VCaP (cell line): ENCODE measurements at regions not wholly inside any gene's neighbourhood (a gene's known extent, or its start where the extent isn't known, plus 50 kb on each side); places are given as distances from the start of the nearest gene placed in this dataset.
"Not testable (repeated sequence)": the region's sequence is repeated elsewhere in the genome, so short reads cannot be mapped to it uniquely, and the experiment has no call there.

Experiments
- H3K27ac ChIP-seq: fragments of 450-650 bp; 2 replicates; pipeline ENCODE4 v1.5.1; 2017
- TF ChIP-seq, protein P1 (sequence below): fragments of 450-650 bp; conservative IDR thresholded peaks from 2 replicates; pipeline ENCODE4 v1.5.1; 2017; ENCODE audit warnings: mild to moderate bottlenecking, moderate library complexity

DNA sequence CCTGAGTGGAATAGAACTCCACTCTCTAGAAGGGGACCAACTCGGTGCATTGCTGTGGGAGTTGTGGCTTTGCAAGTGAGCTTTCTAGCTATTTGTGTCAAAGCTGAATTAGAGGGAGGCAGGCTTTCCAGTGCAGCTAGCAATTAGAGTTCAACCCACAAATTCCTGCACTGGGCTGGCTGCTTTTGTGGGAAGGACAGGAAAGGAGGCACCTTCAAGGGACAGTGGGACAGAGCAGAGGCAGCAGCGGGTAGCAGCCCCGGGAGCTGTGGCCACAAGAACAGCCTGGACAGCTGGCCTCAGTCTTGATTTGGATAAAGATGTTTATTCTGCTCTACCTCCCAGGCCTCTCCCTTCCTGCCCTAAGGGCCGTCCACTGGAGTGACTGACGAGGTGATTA is 83.7 kb upstream of the SLIT3 start:
- no peak overlapping the region for H3K27ac ChIP-seq
- TF ChIP-seq, protein P1, sequence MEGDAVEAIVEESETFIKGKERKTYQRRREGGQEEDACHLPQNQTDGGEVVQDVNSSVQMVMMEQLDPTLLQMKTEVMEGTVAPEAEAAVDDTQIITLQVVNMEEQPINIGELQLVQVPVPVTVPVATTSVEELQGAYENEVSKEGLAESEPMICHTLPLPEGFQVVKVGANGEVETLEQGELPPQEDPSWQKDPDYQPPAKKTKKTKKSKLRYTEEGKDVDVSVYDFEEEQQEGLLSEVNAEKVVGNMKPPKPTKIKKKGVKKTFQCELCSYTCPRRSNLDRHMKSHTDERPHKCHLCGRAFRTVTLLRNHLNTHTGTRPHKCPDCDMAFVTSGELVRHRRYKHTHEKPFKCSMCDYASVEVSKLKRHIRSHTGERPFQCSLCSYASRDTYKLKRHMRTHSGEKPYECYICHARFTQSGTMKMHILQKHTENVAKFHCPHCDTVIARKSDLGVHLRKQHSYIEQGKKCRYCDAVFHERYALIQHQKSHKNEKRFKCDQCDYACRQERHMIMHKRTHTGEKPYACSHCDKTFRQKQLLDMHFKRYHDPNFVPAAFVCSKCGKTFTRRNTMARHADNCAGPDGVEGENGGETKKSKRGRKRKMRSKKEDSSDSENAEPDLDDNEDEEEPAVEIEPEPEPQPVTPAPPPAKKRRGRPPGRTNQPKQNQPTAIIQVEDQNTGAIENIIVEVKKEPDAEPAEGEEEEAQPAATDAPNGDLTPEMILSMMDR = no peak

DNA sequence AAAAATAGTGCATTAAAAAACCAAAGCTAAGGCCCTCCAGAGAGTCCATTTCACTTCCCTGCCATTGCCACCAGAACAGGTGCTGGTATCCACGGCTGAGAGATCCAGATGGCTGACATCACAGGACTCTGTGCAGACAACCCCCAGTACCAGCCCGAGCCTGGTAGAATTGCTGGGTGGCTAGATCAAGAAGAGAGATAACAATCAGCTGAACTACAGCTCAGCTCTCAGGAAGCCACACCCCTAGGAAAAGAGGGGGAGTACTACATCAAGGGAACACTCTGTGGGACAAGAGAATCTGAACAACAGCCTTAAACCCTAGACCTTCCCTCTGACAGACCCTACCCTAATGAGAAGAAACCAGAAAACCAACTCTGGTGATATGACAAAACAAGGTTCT is 73.8 kb upstream of the SLIT3 start:
- TF ChIP-seq, protein P1 = no peak
- H3K27ac ChIP-seq = no peak overlapping the region

DNA sequence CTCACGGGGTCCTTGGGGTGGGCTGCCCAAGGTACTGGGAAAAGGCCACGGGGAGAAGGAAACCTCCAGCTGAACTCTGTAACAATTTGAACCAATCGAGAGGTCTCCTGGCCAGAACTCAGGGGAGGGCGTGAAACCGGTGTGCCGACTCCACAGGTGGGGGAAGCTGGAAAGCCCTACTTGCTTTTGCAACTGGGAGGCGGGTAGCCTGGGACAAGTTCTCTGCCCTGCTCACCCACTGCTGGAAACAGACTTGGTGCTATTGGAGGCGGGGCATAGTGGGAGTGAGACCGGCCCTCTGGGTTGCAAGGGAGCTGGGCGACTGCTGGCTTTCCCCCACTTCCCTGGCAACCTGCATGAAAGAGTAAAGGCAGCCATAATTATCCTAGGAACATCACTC is 73.2 kb upstream of the SLIT3 start:
- TF ChIP-seq, protein P1 = no peak
- no peak overlapping the region for H3K27ac ChIP-seq

DNA sequence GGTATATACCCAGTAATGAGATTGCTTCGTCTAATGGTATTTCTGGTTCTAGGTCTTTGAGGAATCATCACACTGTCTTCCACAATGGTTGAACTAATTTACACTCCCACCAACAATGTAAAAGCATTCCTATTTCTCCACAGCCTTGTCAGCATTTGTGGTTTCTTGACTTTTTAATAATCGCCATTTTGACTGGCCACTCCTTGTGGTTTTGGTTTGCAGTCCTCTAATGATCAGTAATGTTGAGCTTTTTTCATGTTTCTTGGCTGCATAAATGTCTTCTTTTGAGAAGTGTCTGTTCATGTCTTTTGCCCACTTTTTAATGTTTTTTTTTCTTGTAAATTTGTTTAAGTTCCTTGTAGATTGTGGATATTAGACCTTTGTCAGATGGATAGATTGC is 70.9 kb upstream of the SLIT3 start:
- not testable (repeated sequence) for H3K27ac ChIP-seq

DNA sequence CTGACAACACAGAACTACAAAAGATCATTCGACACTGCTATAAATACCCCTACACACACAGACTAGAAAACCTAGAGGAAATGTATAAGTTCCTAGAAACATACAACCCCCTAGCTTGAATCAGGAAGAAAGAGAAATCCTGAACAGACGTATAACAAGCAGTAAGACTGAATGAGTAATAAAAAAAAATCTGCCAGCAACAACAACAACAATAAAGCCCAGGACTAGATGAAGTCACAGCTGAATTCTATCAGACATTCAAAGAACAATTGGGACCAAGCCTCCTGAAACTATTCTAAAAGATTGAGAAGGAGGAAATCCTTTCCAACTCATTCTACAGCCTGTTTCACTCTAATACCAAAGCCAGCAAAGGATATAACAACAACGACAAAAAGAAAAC is 68.2 kb upstream of the SLIT3 start:
- no peak overlapping the region for H3K27ac ChIP-seq
- TF ChIP-seq, protein P1 = no peak

DNA sequence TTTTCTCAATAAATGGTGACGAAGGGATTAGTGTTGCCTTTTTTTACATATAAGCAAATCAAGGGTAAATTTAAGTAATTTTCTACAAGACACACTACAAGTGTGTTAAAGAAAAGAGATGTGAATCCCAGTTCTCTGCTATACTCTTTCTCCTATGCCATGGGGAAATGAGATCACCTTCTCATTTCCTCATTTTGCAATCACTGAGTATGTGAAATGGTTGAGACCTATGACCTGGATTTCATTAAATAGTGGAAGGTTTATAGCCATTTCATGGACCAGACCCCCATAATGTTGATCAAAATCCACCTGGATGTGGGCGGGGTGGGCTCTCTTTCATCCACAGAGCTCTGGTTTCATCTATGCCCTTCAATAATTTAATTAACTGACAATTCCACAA is 66.9 kb upstream of the SLIT3 start:
- H3K27ac ChIP-seq = no peak overlapping the region
- TF ChIP-seq, protein P1 = no peak

DNA sequence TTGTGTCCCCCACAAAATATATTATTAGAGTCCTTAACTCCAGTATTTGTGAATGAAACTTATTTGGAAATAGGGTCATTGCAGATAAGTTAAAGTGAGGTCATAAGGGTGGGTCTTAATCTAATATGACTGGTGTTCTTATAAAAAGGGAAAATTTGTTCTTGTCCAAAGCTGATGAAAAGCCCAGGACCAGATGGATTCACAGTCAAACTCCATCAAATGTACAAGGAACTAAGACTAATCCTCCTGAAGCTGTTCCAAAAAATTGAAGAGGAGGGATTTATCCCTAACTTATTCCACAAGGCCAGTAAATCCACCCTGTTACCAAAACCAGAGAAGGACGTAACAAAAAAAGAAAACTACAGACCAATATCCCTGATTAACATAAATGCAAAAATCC is 56.4 kb upstream of the SLIT3 start:
- TF ChIP-seq, protein P1 = no peak
- no peak overlapping the region for H3K27ac ChIP-seq

DNA sequence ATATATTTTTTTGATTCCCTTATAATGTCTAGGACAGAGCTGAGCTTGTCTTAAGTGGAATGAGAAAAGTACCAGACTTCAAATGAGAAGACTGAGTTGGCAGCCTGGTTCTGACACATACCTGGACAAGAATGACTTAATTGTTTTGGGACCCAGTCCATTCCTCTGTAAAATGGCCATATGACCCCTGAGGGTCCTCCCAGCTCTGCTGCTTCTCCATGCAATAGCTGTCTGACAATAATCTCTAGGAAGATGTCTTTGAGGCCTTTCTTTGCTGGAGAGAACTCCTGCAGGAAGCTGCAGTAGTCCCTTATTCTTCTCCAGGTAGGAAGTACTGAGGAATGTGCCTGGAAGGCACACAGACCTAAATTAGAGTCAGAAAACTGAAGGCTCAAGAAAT is 55.9 kb upstream of the SLIT3 start:
- TF ChIP-seq, protein P1 = no peak
- H3K27ac ChIP-seq = no peak overlapping the region
